ENCODE measurements at regions not wholly inside any gene's neighbourhood (a gene's known extent, or its start where the extent isn't known, plus 50 kb on each side); places are given as distances from the start of the nearest gene placed in this dataset.

DNA sequence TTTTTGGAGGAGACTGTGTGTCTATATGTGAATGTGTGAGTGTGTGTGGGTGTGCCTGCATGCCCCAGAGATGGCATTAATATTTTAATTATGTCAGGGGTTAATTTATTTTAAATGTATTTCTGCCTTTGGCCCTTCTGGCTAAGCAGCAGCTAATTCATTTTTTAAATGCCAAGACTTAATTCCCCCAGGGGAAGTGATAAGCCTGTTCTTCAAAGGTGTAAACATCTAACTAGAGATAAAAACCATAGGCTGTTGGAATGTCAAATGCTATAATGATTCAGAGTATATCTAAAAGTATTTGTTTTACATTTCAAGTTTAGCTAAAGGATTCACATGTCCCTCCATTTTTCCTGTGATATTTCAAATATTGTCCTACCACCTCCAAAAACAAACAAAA, 184.7 kb downstream of the SPP2 start:
- TF ChIP-seq POLR2AphosphoS5 (IDR thresholded peaks at IDR 0.05; ENCODE audit: low read depth, low read length) = no peak
- TF ChIP-seq POLR2A (IDR thresholded peaks at IDR 0.05; ENCODE audit: low read depth, low read length) = no peak
- TF ChIP-seq TAF1 (IDR thresholded peaks at IDR 0.05; ENCODE audit: borderline replicate concordance, low read depth, low read length) = no peak
